Peyer's patch (tissue), 4 donors: ENCODE measurements at regions not wholly inside any gene's neighbourhood (a gene's known extent, or its start where the extent isn't known, plus 50 kb on each side); places are given as distances from the start of the nearest gene placed in this dataset.

Source experiments
- DNase-seq, 3 donors: peaks; one replicate each; pipeline ENCODE4 v3.0.0-alpha.2; 2017 to 2019
- H3K27ac ChIP-seq, 4 donors: fragments of 200-600 bp; sonication (generic); one replicate each; pipeline ENCODE4 v1.5.1; 2016 to 2019
- H3K27me3 ChIP-seq, 2 donors: fragments of 200-600 bp; sonication (generic); one replicate each; pipeline ENCODE4 v1.5.1; 2019
- H3K36me3 ChIP-seq, 3 donors: fragments of 200-600 bp; sonication (generic); one replicate each; pipeline ENCODE4 v1.5.1; 2016 to 2019
- H3K4me1 ChIP-seq, 4 donors: fragments of 200-600 bp; sonication (generic); one replicate each; pipeline ENCODE4 v1.5.1; 2016 to 2019
- H3K4me3 ChIP-seq, 4 donors: fragments of 200-600 bp; sonication (generic); 1 replicate in 3 of 4; 2 replicates in 1 of 4; pipeline ENCODE4 v1.5.1; 2016 to 2019; ENCODE audit warnings: mild to moderate bottlenecking in 1 of 4
- H3K9me3 ChIP-seq, 4 donors: fragments of 200-600 bp; sonication (generic); one replicate each; pipeline ENCODE4 v1.5.1; 2016 to 2019; ENCODE audit warnings: mild to moderate bottlenecking in 1 of 4
- POLR2A ChIP-seq, 2 donors: fragments of 450-650 bp; IDR thresholded peaks; one replicate each; pipeline ENCODE4 v1.5.1; 2017; ENCODE audit warnings: antibody characterized with exemption in 2 of 2, mild to moderate bottlenecking in 2 of 2, moderate library complexity in 2 of 2
- TF ChIP-seq, protein P1 (sequence below), 6 experiments: fragments of 450-650 bp in 4 of 6; fragments of 200-600 bp in 2 of 6; sonication (generic) in 1 of 6; IDR thresholded peaks; one replicate each; pipeline ENCODE4 v1.5.1; 2017 to 2019; ENCODE audit warnings: antibody characterized with exemption in 6 of 6, mild to moderate bottlenecking in 3 of 6, moderate library complexity in 1 of 6

DNA sequence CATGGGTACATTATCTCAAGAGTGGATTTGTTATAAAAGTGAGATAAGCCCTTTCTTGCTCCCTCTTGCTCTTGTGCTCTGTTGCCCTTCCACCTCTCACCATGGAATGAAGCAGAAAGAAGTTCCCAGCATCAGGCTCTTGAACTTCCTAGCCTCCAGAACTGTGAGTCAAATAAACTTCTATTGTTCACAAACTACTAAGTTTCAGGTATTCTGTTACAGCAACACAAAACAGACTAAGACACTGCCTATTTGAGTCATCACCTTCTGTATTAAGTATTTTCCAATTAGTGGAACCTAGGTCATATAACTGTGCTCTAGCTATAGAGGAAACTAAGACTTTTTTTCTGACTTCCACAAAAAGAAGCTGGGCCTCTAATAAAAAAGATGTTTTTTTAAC, 201.2 kb upstream of the FOXG1 start:
- H3K9me3 ChIP-seq, result no peaks in the 10 kb centered on the region
- no peak overlapping the region for H3K4me3 ChIP-seq
- no peak for DNase-seq
- no peaks in the 10 kb centered on the region for H3K4me1 ChIP-seq
- H3K27me3 ChIP-seq, result no peaks in the 10 kb centered on the region
- H3K27ac ChIP-seq, result no peak overlapping the region
- H3K36me3 ChIP-seq, result no peaks in the 10 kb centered on the region
- no peak for TF ChIP-seq POLR2A (IDR thresholded peaks at IDR 0.05)
- TF ChIP-seq, protein P1, sequence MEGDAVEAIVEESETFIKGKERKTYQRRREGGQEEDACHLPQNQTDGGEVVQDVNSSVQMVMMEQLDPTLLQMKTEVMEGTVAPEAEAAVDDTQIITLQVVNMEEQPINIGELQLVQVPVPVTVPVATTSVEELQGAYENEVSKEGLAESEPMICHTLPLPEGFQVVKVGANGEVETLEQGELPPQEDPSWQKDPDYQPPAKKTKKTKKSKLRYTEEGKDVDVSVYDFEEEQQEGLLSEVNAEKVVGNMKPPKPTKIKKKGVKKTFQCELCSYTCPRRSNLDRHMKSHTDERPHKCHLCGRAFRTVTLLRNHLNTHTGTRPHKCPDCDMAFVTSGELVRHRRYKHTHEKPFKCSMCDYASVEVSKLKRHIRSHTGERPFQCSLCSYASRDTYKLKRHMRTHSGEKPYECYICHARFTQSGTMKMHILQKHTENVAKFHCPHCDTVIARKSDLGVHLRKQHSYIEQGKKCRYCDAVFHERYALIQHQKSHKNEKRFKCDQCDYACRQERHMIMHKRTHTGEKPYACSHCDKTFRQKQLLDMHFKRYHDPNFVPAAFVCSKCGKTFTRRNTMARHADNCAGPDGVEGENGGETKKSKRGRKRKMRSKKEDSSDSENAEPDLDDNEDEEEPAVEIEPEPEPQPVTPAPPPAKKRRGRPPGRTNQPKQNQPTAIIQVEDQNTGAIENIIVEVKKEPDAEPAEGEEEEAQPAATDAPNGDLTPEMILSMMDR (IDR thresholded peaks at IDR 0.05), result no peak

DNA sequence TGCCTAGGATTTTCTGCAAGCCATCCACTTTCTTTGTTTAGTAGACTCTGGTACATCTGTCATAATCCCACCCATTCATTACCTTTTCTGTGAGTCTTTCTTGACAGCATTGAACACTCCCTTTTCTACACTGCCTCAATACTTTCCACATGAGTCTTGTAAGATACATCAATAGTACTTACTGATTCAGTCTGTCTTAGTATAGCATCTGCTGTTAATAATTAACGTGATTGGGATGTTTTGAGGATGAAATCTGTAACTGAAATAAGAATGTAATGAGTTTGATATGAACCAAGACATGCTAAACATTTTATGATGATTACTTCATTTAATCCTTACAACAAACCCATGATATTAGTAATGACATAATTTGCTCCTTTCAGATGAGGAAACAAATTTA, 196.2 kb upstream of the FOXG1 start:
- no peak for TF ChIP-seq POLR2A (IDR thresholded peaks at IDR 0.05)
- TF ChIP-seq, protein P1 (IDR thresholded peaks at IDR 0.05), result no peak
- no peaks in the 10 kb centered on the region for H3K4me1 ChIP-seq
- no peaks in the 10 kb centered on the region for H3K9me3 ChIP-seq
- DNase-seq, result no peak
- no peaks in the 10 kb centered on the region for H3K27me3 ChIP-seq
- H3K4me3 ChIP-seq, result no peak overlapping the region
- H3K36me3 ChIP-seq, result no peaks in the 10 kb centered on the region
- no peak overlapping the region for H3K27ac ChIP-seq

DNA sequence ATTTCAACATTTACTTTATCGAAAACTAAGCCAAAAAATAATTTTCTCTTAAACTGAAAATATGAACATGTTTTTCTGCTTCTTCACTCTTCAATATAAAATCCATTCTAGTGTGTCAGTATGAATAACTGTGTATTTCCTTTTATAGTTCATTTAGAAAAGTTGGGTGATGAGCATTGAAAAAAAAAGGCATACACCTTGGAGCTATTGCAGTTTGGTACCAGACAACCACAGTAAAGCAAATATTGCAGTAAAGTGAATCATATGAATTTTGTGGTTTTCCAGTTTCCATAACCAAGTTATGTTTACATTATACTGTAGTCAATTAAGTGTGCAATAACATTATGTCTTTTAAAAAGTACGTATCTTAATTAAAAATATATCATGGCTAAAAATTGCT, 195.0 kb upstream of the FOXG1 start:
- Histone ChIP-seq H3K27me3 (no peaks in the 10 kb centered on the region), H3K4me3 (no peak overlapping the region), H3K36me3 (no peaks in the 10 kb centered on the region), H3K27ac (no peak overlapping the region), H3K4me1 (no peaks in the 10 kb centered on the region), H3K9me3 (no peaks in the 10 kb centered on the region)
- DNase-seq, result no peak
- TF ChIP-seq, protein P1 (IDR thresholded peaks at IDR 0.05), result no peak
- no peak for TF ChIP-seq POLR2A (IDR thresholded peaks at IDR 0.05)

DNA sequence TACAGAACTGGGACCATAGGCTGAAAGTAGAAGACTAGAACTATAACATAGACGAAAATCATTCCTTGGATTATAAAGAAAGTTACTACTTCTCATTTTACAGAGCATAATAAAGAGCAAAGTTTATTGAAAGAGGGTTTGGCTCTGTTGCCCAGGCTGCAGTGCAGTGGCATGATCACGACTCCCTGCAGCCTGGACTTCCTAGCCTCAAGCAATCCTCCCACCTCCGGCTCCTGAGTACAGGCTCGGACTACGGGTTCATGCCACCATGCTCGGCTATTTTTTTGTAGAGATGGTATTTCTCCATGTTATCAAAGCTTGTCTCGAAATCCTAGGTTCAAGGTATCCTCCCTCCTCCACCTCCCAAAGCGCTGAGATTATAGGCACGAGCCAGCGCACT, 190.1 kb upstream of the FOXG1 start:
- Histone ChIP-seq H3K27me3 (no peaks in the 10 kb centered on the region), H3K4me3 (no peak overlapping the region), H3K4me1 (no peaks in the 10 kb centered on the region), H3K27ac (no peak overlapping the region), H3K36me3 (no peaks in the 10 kb centered on the region), H3K9me3 (no peaks in the 10 kb centered on the region)
- TF ChIP-seq POLR2A (IDR thresholded peaks at IDR 0.05), result no peak
- TF ChIP-seq, protein P1 (IDR thresholded peaks at IDR 0.05), result no peak
- no peak for DNase-seq

DNA sequence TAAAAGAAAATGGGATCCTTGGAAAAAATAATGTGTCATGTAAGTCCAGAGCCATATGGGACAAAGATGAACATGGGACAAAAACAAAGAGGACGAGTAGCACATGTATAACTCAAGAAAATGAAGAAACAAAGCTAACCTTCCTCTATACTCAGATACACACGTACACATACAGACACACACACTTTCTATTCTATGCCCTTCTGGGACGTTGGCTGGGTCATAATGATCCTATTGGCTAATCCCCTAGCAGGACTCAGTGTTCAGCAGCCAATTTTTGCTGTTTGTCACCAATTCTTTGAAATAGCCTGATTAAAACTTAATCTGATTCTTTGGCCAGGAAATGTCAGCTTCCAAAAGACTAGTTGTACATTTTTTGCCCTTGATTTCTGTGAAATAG, 189.4 kb upstream of the FOXG1 start:
- TF ChIP-seq, protein P1 (IDR thresholded peaks at IDR 0.05), result no peak
- no peak for TF ChIP-seq POLR2A (IDR thresholded peaks at IDR 0.05)

DNA sequence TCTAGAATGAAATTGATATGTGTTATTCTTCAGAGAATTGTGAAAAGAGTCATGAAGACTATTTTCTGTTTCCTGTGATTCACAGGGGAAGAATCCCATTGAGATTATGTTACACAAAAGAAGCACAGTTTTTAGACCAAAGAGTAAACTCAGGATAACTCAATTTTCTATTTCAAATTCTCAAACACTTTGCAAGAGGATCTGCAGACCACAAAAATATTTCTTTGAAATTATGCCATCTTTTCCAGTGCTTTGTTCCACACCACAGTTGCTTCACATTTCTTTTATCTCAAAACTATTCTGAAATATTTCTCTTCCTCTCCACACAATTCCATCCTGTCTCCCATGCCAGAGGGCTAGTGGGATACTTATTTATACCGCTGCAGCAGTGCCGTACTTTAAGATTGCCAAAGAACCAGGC, 188.9 kb upstream of the FOXG1 start:
- no peak for DNase-seq

More for the DNA sequence above, 189.4 kb upstream of the FOXG1 start:
- Histone ChIP-seq H3K27me3 (no peaks in the 10 kb centered on the region), H3K4me3 (no peak overlapping the region), H3K27ac (no peak overlapping the region), H3K9me3 (no peaks in the 10 kb centered on the region), H3K4me1 (no peaks in the 10 kb centered on the region), H3K36me3 (no peaks in the 10 kb centered on the region)
- no peak for DNase-seq

More for the DNA sequence above, 188.9 kb upstream of the FOXG1 start:
- Histone ChIP-seq H3K27me3 (no peaks in the 10 kb centered on the region), H3K36me3 (no peaks in the 10 kb centered on the region), H3K27ac (no peak overlapping the region), H3K4me3 (no peak overlapping the region), H3K4me1 (no peaks in the 10 kb centered on the region), H3K9me3 (no peaks in the 10 kb centered on the region)
- TF ChIP-seq, protein P1 (IDR thresholded peaks at IDR 0.05), result no peak
- TF ChIP-seq POLR2A (IDR thresholded peaks at IDR 0.05), result no peak
